ENCODE measurements at regions not wholly inside any gene's neighbourhood (a gene's known extent, or its start where the extent isn't known, plus 50 kb on each side); places are given as distances from the start of the nearest gene placed in this dataset.

GRCh38 chr11:14579646-14580045, 59.5 kb upstream of the PSMA1 start:
- no peak overlapping the region for H3K9ac ChIP-seq (ENCODE audit: low read depth, low read length)
- H3K4me2 ChIP-seq (ENCODE audit: insufficient read depth, low read length) = no peak overlapping the region
- no peaks in the 10 kb centered on the region for H3K79me2 ChIP-seq (ENCODE audit: insufficient read depth, low read length)
- no peaks in the 10 kb centered on the region for H3K36me3 ChIP-seq (ENCODE audit: insufficient read depth, low read length)
- DNase-seq (no peak), ATAC-seq (ENCODE audit: insufficient read depth, low read depth) (no peak)
- no peaks in the 10 kb centered on the region for H4K20me1 ChIP-seq (ENCODE audit: insufficient read depth, low read length)
- peak overlapping the region; percentile 98 for H3K27ac ChIP-seq (ENCODE audit: low read length)
- H3K4me3 ChIP-seq (ENCODE audit: low read depth in 1 of 2, low read length in 2 of 2) = no peak overlapping the region
- H3K9me3 ChIP-seq (ENCODE audit: insufficient read depth, low read length, severe bottlenecking) = no peaks in the 10 kb centered on the region
- TF ChIP-seq CTCF (IDR thresholded peaks at IDR 0.05; ENCODE audit: borderline replicate concordance, extremely low read depth, low read length, poor library complexity, severe bottlenecking) = no peak
- no peak for TF ChIP-seq EZH2 (IDR thresholded peaks at IDR 0.05; ENCODE audit: borderline replicate concordance, low read depth, low read length, severe bottlenecking)
- H2AFZ ChIP-seq (ENCODE audit: low read depth, low read length) = no peak overlapping the region
- no peaks in the 10 kb centered on the region for H3K27me3 ChIP-seq (ENCODE audit: insufficient read depth, low read length, poor library complexity)
- H3K4me1 ChIP-seq (ENCODE audit: insufficient read depth, low read length) = peaks cover 45% of the 10 kb centered on the region

GRCh38 chr11:14582793-14583192, 60.8 kb upstream of the PDE3B start:
- DNase-seq (no peak), ATAC-seq (ENCODE audit: insufficient read depth, low read depth) (no peak)
- H2AFZ ChIP-seq (ENCODE audit: low read depth, low read length) = no peak overlapping the region
- no peaks in the 10 kb centered on the region for H3K36me3 ChIP-seq (ENCODE audit: insufficient read depth, low read length)
- no peak overlapping the region for H3K4me3 ChIP-seq (ENCODE audit: low read depth in 1 of 2, low read length in 2 of 2)
- H3K9me3 ChIP-seq (ENCODE audit: insufficient read depth, low read length, severe bottlenecking) = no peaks in the 10 kb centered on the region
- no peaks in the 10 kb centered on the region for H3K27me3 ChIP-seq (ENCODE audit: insufficient read depth, low read length, poor library complexity)
- TF ChIP-seq CTCF (IDR thresholded peaks at IDR 0.05; ENCODE audit: borderline replicate concordance, extremely low read depth, low read length, poor library complexity, severe bottlenecking) (no peak), EZH2 (IDR thresholded peaks at IDR 0.05; ENCODE audit: borderline replicate concordance, low read depth, low read length, severe bottlenecking) (no peak)
- H3K27ac ChIP-seq (ENCODE audit: low read length) = peak overlapping the region; percentile 13; the same call in 1 of the 2 replicates
- peaks cover 42% of the 10 kb centered on the region for H3K4me1 ChIP-seq (ENCODE audit: insufficient read depth, low read length)
- H3K9ac ChIP-seq (ENCODE audit: low read depth, low read length) = no peak overlapping the region
- H4K20me1 ChIP-seq (ENCODE audit: insufficient read depth, low read length) = no peaks in the 10 kb centered on the region
- H3K79me2 ChIP-seq (ENCODE audit: insufficient read depth, low read length) = no peaks in the 10 kb centered on the region
- no peak overlapping the region for H3K4me2 ChIP-seq (ENCODE audit: insufficient read depth, low read length)

GRCh38 chr11:14583252-14584034, 60.2 kb upstream of the PDE3B start:
- Histone ChIP-seq H3K4me1 (ENCODE audit: insufficient read depth, low read length) (peaks cover 35% of the 10 kb centered on the region), H4K20me1 (ENCODE audit: insufficient read depth, low read length) (no peaks in the 10 kb centered on the region), H3K36me3 (ENCODE audit: insufficient read depth, low read length) (no peaks in the 10 kb centered on the region), H3K27ac (ENCODE audit: low read length) (peak overlapping the region; percentile 13), H3K4me2 (ENCODE audit: insufficient read depth, low read length) (no peak overlapping the region), H3K9ac (ENCODE audit: low read depth, low read length) (no peak overlapping the region), H2AFZ (ENCODE audit: low read depth, low read length) (no peak overlapping the region), H3K9me3 (ENCODE audit: insufficient read depth, low read length, severe bottlenecking) (no peaks in the 10 kb centered on the region), H3K79me2 (ENCODE audit: insufficient read depth, low read length) (no peaks in the 10 kb centered on the region), H3K27me3 (ENCODE audit: insufficient read depth, low read length, poor library complexity) (no peaks in the 10 kb centered on the region), H3K4me3 (ENCODE audit: low read depth in 1 of 2, low read length in 2 of 2) (no peak overlapping the region)
- DNase-seq = no peak
- no peak for TF ChIP-seq CTCF (IDR thresholded peaks at IDR 0.05; ENCODE audit: borderline replicate concordance, extremely low read depth, low read length, poor library complexity, severe bottlenecking)
- TF ChIP-seq EZH2 (IDR thresholded peaks at IDR 0.05; ENCODE audit: borderline replicate concordance, low read depth, low read length, severe bottlenecking) = no peak
- peak; percentile 67 for ATAC-seq (ENCODE audit: insufficient read depth, low read depth)

Measured in DND-41 (cell line).